ENCODE measurements at regions not wholly inside any gene's neighbourhood (a gene's known extent, or its start where the extent isn't known, plus 50 kb on each side); places are given as distances from the start of the nearest gene placed in this dataset.

DNA sequence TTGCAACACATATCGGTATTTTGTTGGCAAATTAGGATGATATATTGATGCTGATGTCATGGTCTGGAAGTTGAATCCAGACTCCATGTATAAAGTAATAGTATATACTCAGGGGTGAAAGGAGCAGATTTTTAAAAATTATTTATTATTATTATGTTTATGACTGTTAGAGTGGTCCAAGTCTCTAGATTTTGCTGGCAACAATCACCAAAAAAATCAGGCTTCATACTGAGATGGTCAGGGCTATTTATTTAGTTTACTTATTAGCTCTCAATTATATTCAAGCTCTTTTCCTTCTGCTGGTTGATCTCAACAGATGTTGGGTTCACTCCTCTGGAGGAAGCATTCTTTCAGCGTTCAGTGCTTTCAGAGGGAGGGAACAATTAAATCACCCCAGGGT is 73.9 kb upstream of the VCX3B start:
- TF ChIP-seq POLR2A (IDR thresholded peaks at IDR 0.05): no peak
- TF ChIP-seq, protein P1, sequence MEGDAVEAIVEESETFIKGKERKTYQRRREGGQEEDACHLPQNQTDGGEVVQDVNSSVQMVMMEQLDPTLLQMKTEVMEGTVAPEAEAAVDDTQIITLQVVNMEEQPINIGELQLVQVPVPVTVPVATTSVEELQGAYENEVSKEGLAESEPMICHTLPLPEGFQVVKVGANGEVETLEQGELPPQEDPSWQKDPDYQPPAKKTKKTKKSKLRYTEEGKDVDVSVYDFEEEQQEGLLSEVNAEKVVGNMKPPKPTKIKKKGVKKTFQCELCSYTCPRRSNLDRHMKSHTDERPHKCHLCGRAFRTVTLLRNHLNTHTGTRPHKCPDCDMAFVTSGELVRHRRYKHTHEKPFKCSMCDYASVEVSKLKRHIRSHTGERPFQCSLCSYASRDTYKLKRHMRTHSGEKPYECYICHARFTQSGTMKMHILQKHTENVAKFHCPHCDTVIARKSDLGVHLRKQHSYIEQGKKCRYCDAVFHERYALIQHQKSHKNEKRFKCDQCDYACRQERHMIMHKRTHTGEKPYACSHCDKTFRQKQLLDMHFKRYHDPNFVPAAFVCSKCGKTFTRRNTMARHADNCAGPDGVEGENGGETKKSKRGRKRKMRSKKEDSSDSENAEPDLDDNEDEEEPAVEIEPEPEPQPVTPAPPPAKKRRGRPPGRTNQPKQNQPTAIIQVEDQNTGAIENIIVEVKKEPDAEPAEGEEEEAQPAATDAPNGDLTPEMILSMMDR (IDR thresholded peaks at IDR 0.05): no peak
- TF ChIP-seq EP300 (IDR thresholded peaks at IDR 0.05): no peak
- no peak for TF ChIP-seq POLR2AphosphoS5 (IDR thresholded peaks at IDR 0.05)

Data from gastroesophageal sphincter (tissue), 3 donors.